ENCODE measurements at regions not wholly inside any gene's neighbourhood (a gene's known extent, or its start where the extent isn't known, plus 50 kb on each side); places are given as distances from the start of the nearest gene placed in this dataset.
"Not testable (repeated sequence)": the region's sequence is repeated elsewhere in the genome, so short reads cannot be mapped to it uniquely, and the experiment has no call there.

GRCh38 chr6:150456466-150456865 lies 87.7 kb downstream of the IYD start:
- no peak for DNase-seq

GRCh38 chr6:150456902-150457643 lies 88.3 kb downstream of the IYD start:
- no peak for DNase-seq

- no peak for DNase-seq
Measured at GRCh38 chr6:150458579-150458978, 89.8 kb downstream of the IYD start.

- DNase-seq: no peak
Measured at GRCh38 chr6:150463852-150464251, 95.0 kb downstream of the IYD start.

- no peak for DNase-seq
Measured at GRCh38 chr6:150464966-150465365, 96.2 kb downstream of the IYD start.

GRCh38 chr6:150465610-150466009 lies 96.8 kb downstream of the IYD start:
- no peak for DNase-seq

GRCh38 chr6:150466196-150466595 lies 97.4 kb downstream of the IYD start:
- DNase-seq: no peak

GRCh38 chr6:150470131-150470530 lies 101.3 kb downstream of the IYD start:
- DNase-seq: no peak

GRCh38 chr6:150470960-150471665 lies 102.3 kb downstream of the IYD start:
- peak; percentile 69 for DNase-seq

- no peak for DNase-seq
Measured at GRCh38 chr6:150478656-150479545, 110.1 kb downstream of the IYD start.

GRCh38 chr6:150482883-150483409 lies 114.1 kb downstream of the IYD start:
- DNase-seq: no peak

- no peak for DNase-seq
Measured at GRCh38 chr6:150485161-150485958, 114.3 kb upstream of the PLEKHG1 start.

- no peak for DNase-seq
Measured at GRCh38 chr6:150486048-150486447, 113.6 kb upstream of the PLEKHG1 start.

- DNase-seq: no peak
Measured at GRCh38 chr6:150490586-150490985, 109.1 kb upstream of the PLEKHG1 start.

- no peak for DNase-seq
Measured at GRCh38 chr6:150491131-150491810, 108.4 kb upstream of the PLEKHG1 start.

- no peak for DNase-seq
Measured at GRCh38 chr6:150491811-150492172, 107.9 kb upstream of the PLEKHG1 start.

GRCh38 chr6:150492507-150492906 lies 107.2 kb upstream of the PLEKHG1 start:
- DNase-seq: no peak

- DNase-seq: no peak
Measured at GRCh38 chr6:150492941-150493340, 106.7 kb upstream of the PLEKHG1 start.

GRCh38 chr6:150493552-150493951 lies 106.1 kb upstream of the PLEKHG1 start:
- not testable (repeated sequence) for DNase-seq

- no peak for DNase-seq
Measured at GRCh38 chr6:150494241-150494640, 105.4 kb upstream of the PLEKHG1 start.

- no peak for DNase-seq
Measured at GRCh38 chr6:150495126-150495525, 104.6 kb upstream of the PLEKHG1 start.

GRCh38 chr6:150496629-150497028 lies 103.1 kb upstream of the PLEKHG1 start:
- no peak for DNase-seq
